K562 (cell line): ENCODE measurements at regions not wholly inside any gene's neighbourhood (a gene's known extent, or its start where the extent isn't known, plus 50 kb on each side); places are given as distances from the start of the nearest gene placed in this dataset.

Experiments used
- HDAC2 ChIP-seq: fragments of 450-650 bp; IDR thresholded peaks from 2 replicates; pipeline ENCODE4 v1.6.1; 2016; ENCODE audit warnings: mild to moderate bottlenecking
- POLR2AphosphoS5 ChIP-seq: IDR thresholded peaks from 2 replicates; pipeline ENCODE4 v1.6.1; 2011; ENCODE audit warnings: mild to moderate bottlenecking, low read depth, low read length, moderate library complexity; ENCODE audit not compliant: control insufficient read depth, insufficient read depth
- SRF ChIP-seq, 2 experiments: fragments of 250-450, 450-650 bp in 1 of 2; sonication (Bioruptor Pico) in 1 of 2; sonication (generic) in 1 of 2; formaldehyde crosslinking; IDR thresholded peaks; 2 replicates each; pipeline versions ENCODE4 v1.5.0 to v1.5.1; 2020 to 2022; ENCODE audit warnings: mild to moderate bottlenecking in 1 of 2, missing genetic modification reagents in 1 of 2
- TARDBP ChIP-seq: fragments of 450-650 bp; IDR thresholded peaks from 2 replicates; pipeline ENCODE4 v1.6.1; 2016
- TF ChIP-seq, protein P1 (sequence below): sonication (generic); formaldehyde crosslinking; IDR thresholded peaks from 2 replicates; pipeline ENCODE4 v1.8.1; 2022; ENCODE audit warnings: missing genetic modification reagents

DNA sequence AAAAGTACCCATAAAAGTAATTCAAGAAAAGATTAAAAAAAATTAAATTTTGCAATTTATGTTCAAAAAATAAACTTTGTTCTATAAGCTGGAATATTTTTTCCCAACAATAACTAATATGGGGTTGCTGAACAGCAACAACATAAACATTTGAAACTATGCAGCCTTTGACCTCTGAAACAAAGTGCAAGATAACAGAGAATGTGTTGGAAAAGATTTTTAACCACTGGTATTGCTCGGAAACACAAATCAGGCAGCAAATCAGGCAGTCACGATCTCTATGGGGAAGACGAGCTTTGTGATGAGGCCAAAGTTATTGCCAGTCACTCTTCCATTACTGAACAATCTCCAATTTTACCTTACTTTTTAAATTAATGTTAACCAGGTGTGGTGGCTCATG is 332.1 kb downstream of the PABPC4L start:
- no peak for TF ChIP-seq HDAC2
- no peak for TF ChIP-seq TARDBP
- TF ChIP-seq SRF (CRISPR knock-in tag; IDR thresholded peaks at IDR 0.05) = no peak
- TF ChIP-seq, protein P1, sequence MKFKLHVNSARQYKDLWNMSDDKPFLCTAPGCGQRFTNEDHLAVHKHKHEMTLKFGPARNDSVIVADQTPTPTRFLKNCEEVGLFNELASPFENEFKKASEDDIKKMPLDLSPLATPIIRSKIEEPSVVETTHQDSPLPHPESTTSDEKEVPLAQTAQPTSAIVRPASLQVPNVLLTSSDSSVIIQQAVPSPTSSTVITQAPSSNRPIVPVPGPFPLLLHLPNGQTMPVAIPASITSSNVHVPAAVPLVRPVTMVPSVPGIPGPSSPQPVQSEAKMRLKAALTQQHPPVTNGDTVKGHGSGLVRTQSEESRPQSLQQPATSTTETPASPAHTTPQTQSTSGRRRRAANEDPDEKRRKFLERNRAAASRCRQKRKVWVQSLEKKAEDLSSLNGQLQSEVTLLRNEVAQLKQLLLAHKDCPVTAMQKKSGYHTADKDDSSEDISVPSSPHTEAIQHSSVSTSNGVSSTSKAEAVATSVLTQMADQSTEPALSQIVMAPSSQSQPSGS = no peak
- TF ChIP-seq POLR2AphosphoS5 = no peak
